ENCODE measurements at regions not wholly inside any gene's neighbourhood (a gene's known extent, or its start where the extent isn't known, plus 50 kb on each side); places are given as distances from the start of the nearest gene placed in this dataset.
A peak's percentile ranks its signal among the peaks of the same experiment; 100 is the strongest.

GRCh38 chr2:180707884-180708205, 272.6 kb upstream of the UBE2E3 start:
- H3K4me3 ChIP-seq (ENCODE audit: low read depth, low read length), result no peak overlapping the region
- DNase-seq (ENCODE audit: low read depth), result peak; percentile 93
- no peak for TF ChIP-seq CTCF (IDR thresholded peaks at IDR 0.05; ENCODE audit: insufficient read depth, low read length)

DNA sequence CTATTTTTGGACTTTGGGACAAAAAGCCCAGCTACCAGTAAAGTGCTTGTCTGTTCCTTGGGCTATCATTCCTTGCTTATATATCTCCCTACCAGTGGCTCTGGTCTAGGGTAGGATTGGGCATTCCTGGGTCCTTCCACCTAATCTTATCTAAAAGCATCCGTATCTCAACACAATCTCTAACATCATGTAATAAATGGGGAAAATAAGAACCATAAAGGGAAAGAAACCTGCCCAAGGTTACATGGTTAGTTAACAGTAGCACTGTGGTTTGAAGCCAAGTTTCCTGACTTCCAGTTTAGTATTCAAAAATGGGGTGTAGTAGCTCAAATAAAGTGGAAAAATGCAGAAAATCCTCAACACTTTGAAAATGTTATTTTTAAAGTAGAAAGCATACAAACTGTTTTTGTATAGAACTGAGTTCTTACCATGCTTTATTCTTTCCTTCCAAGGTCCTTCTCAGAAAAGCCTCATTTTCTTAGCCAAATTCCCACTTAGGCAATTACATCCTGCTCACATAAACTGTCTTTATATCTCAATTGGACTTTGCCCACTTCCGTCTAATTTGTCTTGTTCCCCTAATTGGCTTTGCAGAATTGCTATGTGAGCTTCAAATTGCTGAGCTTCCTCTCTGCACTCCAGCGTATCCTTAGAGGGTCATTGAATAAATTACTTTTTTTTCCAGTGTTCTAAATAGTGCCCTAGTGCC, 273.1 kb upstream of the UBE2E3 start:
- no peak overlapping the region for H3K4me3 ChIP-seq (ENCODE audit: low read depth, low read length)
- DNase-seq (ENCODE audit: low read depth), result no peak
- no peak for TF ChIP-seq CTCF (IDR thresholded peaks at IDR 0.05; ENCODE audit: insufficient read depth, low read length)

DNA sequence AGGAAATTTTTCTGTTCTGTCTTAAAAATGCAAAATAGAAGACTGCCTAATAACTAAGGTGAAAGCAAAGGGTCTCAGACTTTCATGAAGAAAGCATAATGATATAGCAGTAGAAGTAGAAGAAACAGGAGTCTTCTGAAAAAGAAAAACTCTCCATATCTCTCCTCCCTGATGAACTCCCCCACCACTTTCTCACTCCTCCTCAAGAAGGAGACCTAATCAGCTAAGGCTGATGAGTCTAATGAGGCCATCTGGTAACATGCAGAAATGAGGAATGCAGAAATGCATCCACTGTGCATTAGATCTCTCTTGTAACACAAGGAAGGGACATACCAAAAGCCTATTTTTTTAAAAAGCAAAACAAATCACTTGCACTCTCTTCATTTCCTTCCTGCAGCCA, 273.7 kb upstream of the UBE2E3 start:
- DNase-seq (ENCODE audit: low read depth), result no peak
- TF ChIP-seq CTCF (IDR thresholded peaks at IDR 0.05; ENCODE audit: insufficient read depth, low read length), result no peak
- H3K4me3 ChIP-seq (ENCODE audit: low read depth, low read length), result no peak overlapping the region

DNA sequence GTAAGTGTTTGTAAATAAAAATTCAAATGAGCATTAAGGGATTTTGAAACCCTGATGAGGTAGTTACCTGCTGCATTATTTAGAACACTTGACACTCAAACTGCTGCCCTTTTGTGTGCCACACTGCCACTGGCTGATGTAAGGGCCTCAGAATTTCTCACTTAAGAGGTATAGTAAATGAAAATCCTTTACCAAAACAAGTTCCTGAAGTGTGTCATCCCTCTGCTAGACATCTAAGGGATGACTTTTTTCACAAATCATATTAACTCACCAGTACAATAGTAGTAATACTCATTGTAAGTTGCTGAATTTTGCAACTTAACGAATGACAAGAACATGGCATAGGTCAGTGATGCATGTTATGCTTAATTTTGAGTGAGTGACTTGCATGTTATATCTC, 274.9 kb upstream of the UBE2E3 start:
- DNase-seq (ENCODE audit: low read depth), result no peak
- H3K4me3 ChIP-seq (ENCODE audit: low read depth, low read length), result no peak overlapping the region
- no peak for TF ChIP-seq CTCF (IDR thresholded peaks at IDR 0.05; ENCODE audit: insufficient read depth, low read length)

GRCh38 chr2:180705122-180705521, 275.3 kb upstream of the UBE2E3 start:
- H3K4me3 ChIP-seq (ENCODE audit: low read depth, low read length), result no peak overlapping the region
- DNase-seq (ENCODE audit: low read depth), result peak; percentile 30
- TF ChIP-seq CTCF (IDR thresholded peaks at IDR 0.05; ENCODE audit: insufficient read depth, low read length), result no peak

GRCh38 chr2:180699657-180700361, 280.6 kb upstream of the UBE2E3 start:
- no peak for DNase-seq (ENCODE audit: low read depth)
- TF ChIP-seq CTCF (IDR thresholded peaks at IDR 0.05; ENCODE audit: insufficient read depth, low read length), result no peak
- no peak overlapping the region for H3K4me3 ChIP-seq (ENCODE audit: low read depth, low read length)

Data from fibroblast of the aortic adventitia (primary cell).